ENCODE measurements at regions not wholly inside any gene's neighbourhood (a gene's known extent, or its start where the extent isn't known, plus 50 kb on each side); places are given as distances from the start of the nearest gene placed in this dataset.

- TF ChIP-seq ELK1 (IDR thresholded peaks at IDR 0.05; ENCODE audit: low read depth, low read length) (no peak), CTCF (IDR thresholded peaks at IDR 0.05 in 2 of 3, conservative IDR thresholded peaks at IDR 0.05 in 1 of 3; ENCODE audit: control insufficient read depth in 2 of 3, extremely low read depth in 1 of 3, insufficient read depth in 1 of 3, low read depth in 3 of 3, low read length in 3 of 3) (no peak), SUPT20H (IDR thresholded peaks at IDR 0.05; ENCODE audit: borderline replicate concordance, control insufficient read depth, low read depth, low read length) (no peak), ZSCAN29 (IDR thresholded peaks at IDR 0.05) (no peak)
Observed at GRCh38 chr13:40186626-40187323, 479.7 kb downstream of the FOXO1 start (continued).

- intact Hi-C loops (cut with micrococcal nuclease; ENCODE audit: unreplicated experiment) (no loop called here), in situ Hi-C loops (cut with MboI) (no loop called here)
- no peaks in the 10 kb centered on the region for H3K36me3 ChIP-seq (ENCODE audit: control insufficient read depth in 2 of 2, insufficient read depth in 2 of 2, low read length in 1 of 2)
- DNase-seq (ENCODE audit: low read depth, low spot score) (no peak), FAIRE-seq (no peak), ATAC-seq (no peak)
- ChIA-PET SMC1A (ENCODE audit: uncharacterized antibody, unreplicated experiment) (no interaction called here), CTCF (interaction anchor here (1.5 kb wide), 1 partner anchor 14 kb away, joined by 3 read pairs; no protein-coding TSS in a partner anchor), POLR2A (no interaction called here), RAD21 (ENCODE audit: unreplicated experiment) (no interaction called here)
- WGBS (ENCODE audit: insufficient coverage, insufficient replicate concordance, low lambda C conversion rate, missing lambda C conversion rate), result 79% methylated on average over 12 of the region's 12 CpGs
- TF ChIP-seq YBX1 (IDR thresholded peaks at IDR 0.05), result no peak
- no peak for TF ChIP-seq DPF2 (IDR thresholded peaks at IDR 0.05)
- TF ChIP-seq POLR2A (IDR thresholded peaks at IDR 0.05; ENCODE audit: low read depth, low read length), result no peak
- no peak for TF ChIP-seq BCL3 (IDR thresholded peaks at IDR 0.05; ENCODE audit: borderline replicate concordance, insufficient read depth, low read depth, low read length, poor library complexity, severe bottlenecking)
- TF ChIP-seq CEBPB (IDR thresholded peaks at IDR 0.05; ENCODE audit: borderline replicate concordance in 1 of 2, low read depth in 2 of 2, low read length in 2 of 2), result no peak
- no TSS peak for BruUV-seq (replicated peaks)
- no peak overlapping the region for H3K9ac ChIP-seq (ENCODE audit: control insufficient read depth, insufficient read depth, low read length)
- H3K27me3 ChIP-seq (replicated peaks in 1 of 2; ENCODE audit: control insufficient read depth in 2 of 2, insufficient read depth in 2 of 2, low read length in 1 of 2), result peaks cover 3 to 4% of the 10 kb centered on the region in 2 experiments
- H3K9me3 ChIP-seq (replicated peaks; ENCODE audit: control insufficient read depth, insufficient read depth, low read length), result no peaks in the 10 kb centered on the region
- H3K27ac ChIP-seq (ENCODE audit: control insufficient read depth, insufficient read depth), result no peak overlapping the region
- no peaks in the 10 kb centered on the region for H4K20me1 ChIP-seq (ENCODE audit: control insufficient read depth, insufficient read depth)
- H3K79me2 ChIP-seq (ENCODE audit: control insufficient read depth, insufficient read depth, low read length), result no peaks in the 10 kb centered on the region
- no peak overlapping the region for H3K4me3 ChIP-seq
- H3K4me2 ChIP-seq (ENCODE audit: control insufficient read depth, insufficient read depth), result no peak overlapping the region
- no peak overlapping the region for H2AFZ ChIP-seq (ENCODE audit: control insufficient read depth, low read depth, low read length)
- no peaks in the 10 kb centered on the region for H3K4me1 ChIP-seq (ENCODE audit: control insufficient read depth, insufficient read depth, low read length)
Observed at GRCh38 chr13:40187324-40187795, 479.1 kb downstream of the FOXO1 start.
